GM23248 (cell line): ENCODE measurements at regions not wholly inside any gene's neighbourhood (a gene's known extent, or its start where the extent isn't known, plus 50 kb on each side); places are given as distances from the start of the nearest gene placed in this dataset.

Experiments used
- DNase-seq: peaks from one replicate; pipeline ENCODE4 v3.0.0-alpha.2; 2015
- H2AFZ ChIP-seq: fragments of 200-600 bp; sonication (generic); 2 replicates; pipeline ENCODE4 v1.6.1; 2016; ENCODE audit warnings: antibody characterized with exemption
- H3F3A ChIP-seq: fragments of 200-600 bp; sonication (generic); 2 replicates; pipeline ENCODE4 v1.6.1; 2016; ENCODE audit warnings: mild to moderate bottlenecking, antibody characterized with exemption, mixed run types; ENCODE audit not compliant: insufficient read depth
- H3K27ac ChIP-seq: fragments of 200-600 bp; sonication (generic); 2 replicates; pipeline ENCODE4 v1.5.1; 2016; ENCODE audit warnings: mild to moderate bottlenecking
- H3K27me3 ChIP-seq: fragments of 200-600 bp; sonication (generic); replicated peaks from 2 replicates; pipeline ENCODE4 v1.6.1; 2016; ENCODE audit warnings: mild to moderate bottlenecking; ENCODE audit not compliant: insufficient read depth
- H3K36me3 ChIP-seq: fragments of 200-600 bp; sonication (generic); 2 replicates; pipeline ENCODE4 v1.6.1; 2016; ENCODE audit warnings: low read depth, mild to moderate bottlenecking
- H3K4me1 ChIP-seq: fragments of 200-600 bp; sonication (generic); 2 replicates; pipeline ENCODE4 v1.6.1; 2016; ENCODE audit warnings: mild to moderate bottlenecking; ENCODE audit not compliant: insufficient read depth
- H3K4me2 ChIP-seq: fragments of 200-600 bp; sonication (generic); one replicate; pipeline ENCODE4 v1.6.1; 2016; ENCODE audit warnings: mild to moderate bottlenecking; ENCODE audit not compliant: unreplicated experiment
- H3K4me3 ChIP-seq: fragments of 200-600 bp; sonication (generic); 2 replicates; pipeline ENCODE4 v1.5.1; 2016; ENCODE audit warnings: mild to moderate bottlenecking
- H3K79me2 ChIP-seq: fragments of 200-600 bp; sonication (generic); 2 replicates; pipeline ENCODE4 v1.6.1; 2016; ENCODE audit warnings: mild to moderate bottlenecking; ENCODE audit not compliant: insufficient read depth
- H3K9ac ChIP-seq: fragments of 200-600 bp; sonication (generic); 2 replicates; pipeline ENCODE4 v1.6.1; 2016; ENCODE audit warnings: mild to moderate bottlenecking
- H3K9me2 ChIP-seq: fragments of 200-600 bp; sonication (generic); 2 replicates; pipeline ENCODE4 v1.6.1; 2016; ENCODE audit warnings: mixed run types, mild to moderate bottlenecking, moderate library complexity; ENCODE audit not compliant: insufficient read depth
- H3K9me3 ChIP-seq: fragments of 200-600 bp; sonication (generic); one replicate; pipeline ENCODE4 v1.6.1; 2017; ENCODE audit warnings: low read depth
- H4K20me1 ChIP-seq: fragments of 200-600 bp; sonication (generic); 2 replicates; pipeline ENCODE4 v1.6.0; 2016; ENCODE audit not compliant: insufficient read depth
- EZH2 ChIP-seq: fragments of 200-600 bp; sonication (generic); IDR thresholded peaks from 2 replicates; pipeline ENCODE4 v1.6.1; 2018; ENCODE audit warnings: antibody characterized with exemption, mild to moderate bottlenecking; ENCODE audit not compliant: insufficient read depth, poor library complexity, severe bottlenecking
- EZH2phosphoT487 ChIP-seq: fragments of 200-600 bp; sonication (generic); IDR thresholded peaks from 2 replicates; pipeline ENCODE4 v1.6.1; 2018; ENCODE audit warnings: antibody characterized with exemption, moderate library complexity, mild to moderate bottlenecking, low read depth; ENCODE audit not compliant: insufficient read depth
- WGBS, 2 experiments: methylation state at CpG; one replicate each; pipeline ENCODE4 v1.1.6; 2015 to 2017; ENCODE audit warnings: low lambda C conversion rate in 2 of 2, low coverage in 1 of 2; ENCODE audit errors: missing lambda C conversion rate in 2 of 2; 5-methylcytosine and 5-hydroxymethylcytosine counted together
- in situ Hi-C: fragments of 300-500 bp; cut with MboI; formaldehyde crosslinking; loops from 2 replicates; pipeline ENCODE4 v1.15.0; 2020

GRCh38 chr13:64917566-64917965, 2312.6 kb downstream of the PCDH9 start:
- Histone ChIP-seq H3F3A (no peaks in the 10 kb centered on the region; the same call in 1 of the 2 replicates), H4K20me1 (no peaks in the 10 kb centered on the region), H3K9ac (no peak overlapping the region), H3K4me3 (no peak overlapping the region), H2AFZ (no peak overlapping the region), H3K27me3 (no peaks in the 10 kb centered on the region), H3K79me2 (no peaks in the 10 kb centered on the region), H3K4me2 (no peak overlapping the region), H3K9me2 (no peaks in the 10 kb centered on the region), H3K36me3 (no peaks in the 10 kb centered on the region), H3K4me1 (peaks cover 6% of the 10 kb centered on the region; the same call in 1 of the 2 replicates), H3K27ac (no peak overlapping the region), H3K9me3 (no peaks in the 10 kb centered on the region)
- TF ChIP-seq EZH2phosphoT487 (no peak), EZH2 (no peak)
- no peak for DNase-seq
- in situ Hi-C loops = no loop called here

GRCh38 chr13:64912141-64912540, 2318.0 kb downstream of the PCDH9 start:
- Histone ChIP-seq H2AFZ (no peak overlapping the region), H3K4me3 (no peak overlapping the region), H3K4me2 (peak overlapping the region; percentile 3), H3K4me1 (peaks cover 22% of the 10 kb centered on the region; the same call in 1 of the 2 replicates), H3K79me2 (no peaks in the 10 kb centered on the region), H3F3A (peaks cover 5% of the 10 kb centered on the region; the same call in 1 of the 2 replicates), H3K27ac (peak overlapping the region; percentile 11; the same call in 1 of the 2 replicates), H3K9me3 (no peaks in the 10 kb centered on the region), H3K9me2 (no peaks in the 10 kb centered on the region), H4K20me1 (no peaks in the 10 kb centered on the region), H3K27me3 (no peaks in the 10 kb centered on the region), H3K36me3 (no peaks in the 10 kb centered on the region), H3K9ac (no peak overlapping the region)
- WGBS, 2 experiments = 19 to 26% methylated on average over 2 of the region's 2 CpGs
- in situ Hi-C loops = no loop called here
- no peak for TF ChIP-seq EZH2
- TF ChIP-seq EZH2phosphoT487 = no peak
- DNase-seq = peak; percentile 58

GRCh38 chr13:64910096-64910495, 2320.0 kb downstream of the PCDH9 start:
- Histone ChIP-seq H3K9ac (no peak overlapping the region), H3K4me2 (no peak overlapping the region), H3K27ac (no peak overlapping the region), H3K36me3 (no peaks in the 10 kb centered on the region), H2AFZ (no peak overlapping the region), H3K9me2 (no peaks in the 10 kb centered on the region), H3K27me3 (no peaks in the 10 kb centered on the region), H3K4me3 (no peak overlapping the region), H4K20me1 (no peaks in the 10 kb centered on the region), H3F3A (peaks cover 5% of the 10 kb centered on the region; the same call in 1 of the 2 replicates), H3K79me2 (no peaks in the 10 kb centered on the region), H3K9me3 (no peaks in the 10 kb centered on the region), H3K4me1 (peaks cover 22% of the 10 kb centered on the region; the same call in 1 of the 2 replicates)
- in situ Hi-C loops = no loop called here
- 0 to 12% methylated on average over 1 of the region's 1 CpG for WGBS, 2 experiments
- TF ChIP-seq EZH2 = no peak
- no peak for TF ChIP-seq EZH2phosphoT487
- peak; percentile 0 for DNase-seq

GRCh38 chr13:64909184-64909583, 2321.0 kb downstream of the PCDH9 start:
- in situ Hi-C loops = no loop called here
- TF ChIP-seq EZH2phosphoT487 = no peak
- no peak for TF ChIP-seq EZH2
- no peak overlapping the region for H2AFZ ChIP-seq
- H3K79me2 ChIP-seq = no peaks in the 10 kb centered on the region
- H3K9ac ChIP-seq = no peak overlapping the region
- H3K4me3 ChIP-seq = no peak overlapping the region
- no peak overlapping the region for H3K4me2 ChIP-seq
- no peaks in the 10 kb centered on the region for H3K27me3 ChIP-seq
- DNase-seq = no peak
- peaks cover 5% of the 10 kb centered on the region; the same call in 1 of the 2 replicates for H3F3A ChIP-seq
- no peaks in the 10 kb centered on the region for H3K9me3 ChIP-seq
- H3K27ac ChIP-seq = no peak overlapping the region
- H3K9me2 ChIP-seq = no peaks in the 10 kb centered on the region
- no peaks in the 10 kb centered on the region for H3K36me3 ChIP-seq
- H4K20me1 ChIP-seq = no peaks in the 10 kb centered on the region
- H3K4me1 ChIP-seq = peaks cover 22% of the 10 kb centered on the region; the same call in 1 of the 2 replicates

- H3K27ac ChIP-seq = no peak overlapping the region
- H3K9me2 ChIP-seq = no peaks in the 10 kb centered on the region
- no peaks in the 10 kb centered on the region for H3K36me3 ChIP-seq
- no peak overlapping the region for H3K9ac ChIP-seq
- H2AFZ ChIP-seq = no peak overlapping the region
- H3K4me2 ChIP-seq = no peak overlapping the region
- in situ Hi-C loops = no loop called here
- no peaks in the 10 kb centered on the region for H3K27me3 ChIP-seq
- no peaks in the 10 kb centered on the region for H3K4me1 ChIP-seq
- no peaks in the 10 kb centered on the region for H3K79me2 ChIP-seq
- H3F3A ChIP-seq = no peaks in the 10 kb centered on the region
- TF ChIP-seq EZH2 (no peak), EZH2phosphoT487 (no peak)
- 20 to 27% methylated on average over 2 of the region's 2 CpGs for WGBS, 2 experiments
- H4K20me1 ChIP-seq = no peaks in the 10 kb centered on the region
- no peaks in the 10 kb centered on the region for H3K9me3 ChIP-seq
- no peak overlapping the region for H3K4me3 ChIP-seq
- no peak for DNase-seq
Observed at GRCh38 chr13:64900039-64900438, 2330.1 kb downstream of the PCDH9 start.
